Stomach (tissue), 4 donors: ENCODE measurements at regions not wholly inside any gene's neighbourhood (a gene's known extent, or its start where the extent isn't known, plus 50 kb on each side); places are given as distances from the start of the nearest gene placed in this dataset.

Experiments used
- EP300 ChIP-seq: sonication (generic); formaldehyde crosslinking; IDR thresholded peaks from one replicate; pipeline ENCODE4 v1.6.1; 2017; ENCODE audit warnings: antibody characterized with exemption
- POLR2A ChIP-seq, 4 donors: fragments of 450-650 bp; IDR thresholded peaks; one replicate each; pipeline ENCODE4 v1.6.1; 2016; ENCODE audit warnings: antibody characterized with exemption in 4 of 4, control low read depth in 2 of 4, mild to moderate bottlenecking in 1 of 4, moderate library complexity in 1 of 4
- POLR2AphosphoS5 ChIP-seq, 3 donors: sonication (generic); formaldehyde crosslinking; IDR thresholded peaks; one replicate each; pipeline ENCODE4 v1.6.1; 2016; ENCODE audit warnings: antibody characterized with exemption in 3 of 3
- TF ChIP-seq, protein P1 (sequence below), 7 experiments: fragments of 450-650 bp in 4 of 7; fragments of 200-600 bp in 3 of 7; sonication (generic) in 3 of 7; IDR thresholded peaks; one replicate each; pipeline ENCODE4 v1.5.1; 2016 to 2019; ENCODE audit warnings: antibody characterized with exemption in 7 of 7, control low read depth in 2 of 7, mild to moderate bottlenecking in 1 of 7

DNA sequence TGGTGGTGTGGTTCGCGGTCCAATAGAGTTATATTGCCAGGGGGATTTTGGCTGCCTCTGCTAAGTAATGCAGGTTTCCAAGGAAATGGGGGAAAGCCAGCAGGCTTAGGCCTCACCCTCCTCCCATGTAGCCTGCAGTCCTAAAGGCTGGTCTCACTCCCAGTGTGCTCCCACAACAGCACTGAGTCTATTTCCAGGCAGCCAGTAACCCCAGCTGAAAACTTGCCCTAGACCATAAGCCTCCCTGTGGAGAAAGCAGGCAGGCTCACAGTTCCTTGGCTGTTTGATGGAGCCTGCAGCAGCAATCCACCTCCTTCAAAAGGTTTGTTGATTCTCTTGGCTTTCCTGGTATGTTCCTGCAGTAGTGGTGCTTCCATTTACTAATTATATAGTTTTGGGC is 220.0 kb upstream of the ZNF804B start:
- TF ChIP-seq, protein P1, sequence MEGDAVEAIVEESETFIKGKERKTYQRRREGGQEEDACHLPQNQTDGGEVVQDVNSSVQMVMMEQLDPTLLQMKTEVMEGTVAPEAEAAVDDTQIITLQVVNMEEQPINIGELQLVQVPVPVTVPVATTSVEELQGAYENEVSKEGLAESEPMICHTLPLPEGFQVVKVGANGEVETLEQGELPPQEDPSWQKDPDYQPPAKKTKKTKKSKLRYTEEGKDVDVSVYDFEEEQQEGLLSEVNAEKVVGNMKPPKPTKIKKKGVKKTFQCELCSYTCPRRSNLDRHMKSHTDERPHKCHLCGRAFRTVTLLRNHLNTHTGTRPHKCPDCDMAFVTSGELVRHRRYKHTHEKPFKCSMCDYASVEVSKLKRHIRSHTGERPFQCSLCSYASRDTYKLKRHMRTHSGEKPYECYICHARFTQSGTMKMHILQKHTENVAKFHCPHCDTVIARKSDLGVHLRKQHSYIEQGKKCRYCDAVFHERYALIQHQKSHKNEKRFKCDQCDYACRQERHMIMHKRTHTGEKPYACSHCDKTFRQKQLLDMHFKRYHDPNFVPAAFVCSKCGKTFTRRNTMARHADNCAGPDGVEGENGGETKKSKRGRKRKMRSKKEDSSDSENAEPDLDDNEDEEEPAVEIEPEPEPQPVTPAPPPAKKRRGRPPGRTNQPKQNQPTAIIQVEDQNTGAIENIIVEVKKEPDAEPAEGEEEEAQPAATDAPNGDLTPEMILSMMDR (IDR thresholded peaks at IDR 0.05) = no peak
- TF ChIP-seq POLR2A (IDR thresholded peaks at IDR 0.05) (no peak), POLR2AphosphoS5 (IDR thresholded peaks at IDR 0.05) (no peak), EP300 (no peak)
